Body of pancreas (tissue), 4 donors: ENCODE measurements at regions not wholly inside any gene's neighbourhood (a gene's known extent, or its start where the extent isn't known, plus 50 kb on each side); places are given as distances from the start of the nearest gene placed in this dataset.

Experiments
- CTCF ChIP-seq, 7 experiments: fragments of 450-650 bp in 4 of 7; fragments of 200-600 bp in 3 of 7; sonication (generic) in 3 of 7; IDR thresholded peaks; one replicate each; pipeline ENCODE4 v1.5.1; 2016 to 2019; ENCODE audit warnings: antibody characterized with exemption in 7 of 7
- POLR2A ChIP-seq, 3 donors: fragments of 450-650 bp; IDR thresholded peaks; one replicate each; pipeline ENCODE4 v1.6.1; 2016; ENCODE audit warnings: antibody characterized with exemption in 3 of 3, mild to moderate bottlenecking in 2 of 3

- no peak for TF ChIP-seq CTCF (IDR thresholded peaks at IDR 0.05)
- no peak for TF ChIP-seq POLR2A (IDR thresholded peaks at IDR 0.05)
Observed at GRCh38 chr3:147958754-147959153, 549.6 kb downstream of the ZIC1 start.
